ENCODE measurements at regions not wholly inside any gene's neighbourhood (a gene's known extent, or its start where the extent isn't known, plus 50 kb on each side); places are given as distances from the start of the nearest gene placed in this dataset.

DNA sequence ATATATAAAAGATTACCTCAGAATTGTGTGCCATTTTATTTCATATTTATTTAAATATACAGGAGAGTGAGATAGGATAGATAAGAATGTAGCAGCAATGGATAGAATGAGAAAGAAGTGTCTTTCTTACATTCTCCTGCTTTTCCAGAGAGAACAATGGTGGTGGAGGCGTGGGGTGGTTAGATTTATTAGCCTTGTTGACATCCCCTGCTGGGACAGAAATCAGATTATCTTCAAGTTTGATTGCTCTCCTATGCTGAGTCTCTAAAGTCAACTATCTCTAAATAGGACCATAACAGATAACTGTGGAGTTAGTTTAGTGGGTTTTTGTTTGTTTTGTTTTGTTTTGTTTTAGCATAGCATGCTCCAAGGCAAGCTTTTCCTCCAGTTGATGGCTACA is 397.6 kb downstream of the LRFN5 start:
- H3K27ac Mint-ChIP-seq: no peak overlapping the region
- no peaks in the 10 kb centered on the region for H3K27me3 Mint-ChIP-seq
- no peaks in the 10 kb centered on the region for H3K9me3 Mint-ChIP-seq
- no peak overlapping the region for H3K4me3 Mint-ChIP-seq
- H3K4me1 Mint-ChIP-seq: no peaks in the 10 kb centered on the region
- H3K36me3 Mint-ChIP-seq: no peaks in the 10 kb centered on the region
- ATAC-seq: no peak

GRCh38 chr14:42002141-42002540 is 395.5 kb downstream of the LRFN5 start:
- H3K4me3 Mint-ChIP-seq: no peak overlapping the region
- H3K4me1 Mint-ChIP-seq: no peaks in the 10 kb centered on the region
- no peak for ATAC-seq
- no peaks in the 10 kb centered on the region for H3K9me3 Mint-ChIP-seq
- H3K27ac Mint-ChIP-seq: no peak overlapping the region
- H3K36me3 Mint-ChIP-seq: no peaks in the 10 kb centered on the region
- H3K27me3 Mint-ChIP-seq: no peaks in the 10 kb centered on the region

- Mint-ChIP-seq H3K36me3 (no peaks in the 10 kb centered on the region), H3K27ac (no peak overlapping the region), H3K9me3 (no peaks in the 10 kb centered on the region), H3K4me1 (no peaks in the 10 kb centered on the region), H3K4me3 (no peak overlapping the region), H3K27me3 (no peaks in the 10 kb centered on the region)
- ATAC-seq: no peak
Measured at GRCh38 chr14:42001431-42001830, 394.8 kb downstream of the LRFN5 start.

- no peaks in the 10 kb centered on the region for H3K27me3 Mint-ChIP-seq
- H3K36me3 Mint-ChIP-seq: no peaks in the 10 kb centered on the region
- ATAC-seq: no peak
- H3K4me3 Mint-ChIP-seq: no peak overlapping the region
- H3K27ac Mint-ChIP-seq: no peak overlapping the region
- H3K4me1 Mint-ChIP-seq: no peaks in the 10 kb centered on the region
- no peaks in the 10 kb centered on the region for H3K9me3 Mint-ChIP-seq
Measured at GRCh38 chr14:42000450-42000849, 393.8 kb downstream of the LRFN5 start.

DNA sequence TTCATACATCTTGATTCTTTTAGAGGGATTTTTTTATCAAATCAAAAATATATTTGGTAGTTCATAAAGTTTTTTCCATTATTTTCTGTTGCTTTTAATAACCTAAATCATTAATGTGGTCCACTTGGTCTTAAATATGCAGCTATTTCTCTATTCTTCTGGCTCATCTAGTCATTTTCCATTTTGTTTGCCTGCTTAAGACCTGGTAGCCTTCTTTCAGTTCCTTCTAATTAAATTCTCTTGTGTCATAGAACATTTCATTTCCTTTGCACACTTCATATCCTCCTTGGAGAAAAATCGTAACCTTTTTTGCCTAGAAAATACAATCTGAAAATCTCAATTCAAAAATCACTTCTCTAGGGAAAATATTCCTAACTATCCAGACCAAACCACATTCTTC is 387.0 kb downstream of the LRFN5 start:
- Mint-ChIP-seq H3K9me3 (peaks cover 6% of the 10 kb centered on the region), H3K4me1 (no peaks in the 10 kb centered on the region), H3K36me3 (no peaks in the 10 kb centered on the region), H3K27ac (no peak overlapping the region), H3K4me3 (no peak overlapping the region), H3K27me3 (no peaks in the 10 kb centered on the region)
- no peak for ATAC-seq

GRCh38 chr14:41986700-41987099 is 380.0 kb downstream of the LRFN5 start:
- H3K27ac Mint-ChIP-seq: peak overlapping the region; percentile 64
- peaks cover 11% of the 10 kb centered on the region for H3K4me1 Mint-ChIP-seq
- no peaks in the 10 kb centered on the region for H3K27me3 Mint-ChIP-seq
- peaks cover 6% of the 10 kb centered on the region for H3K9me3 Mint-ChIP-seq
- ATAC-seq: peak; percentile 35
- no peaks in the 10 kb centered on the region for H3K36me3 Mint-ChIP-seq
- H3K4me3 Mint-ChIP-seq: no peak overlapping the region

- H3K36me3 Mint-ChIP-seq: no peaks in the 10 kb centered on the region
- H3K9me3 Mint-ChIP-seq: peaks cover 7% of the 10 kb centered on the region
- H3K4me1 Mint-ChIP-seq: peaks cover 11% of the 10 kb centered on the region
- H3K27ac Mint-ChIP-seq: peak overlapping the region; percentile 64
- H3K4me3 Mint-ChIP-seq: no peak overlapping the region
- peak; percentile 63 for ATAC-seq
- H3K27me3 Mint-ChIP-seq: no peaks in the 10 kb centered on the region
Measured at GRCh38 chr14:41986083-41986645, 379.5 kb downstream of the LRFN5 start.

DNA sequence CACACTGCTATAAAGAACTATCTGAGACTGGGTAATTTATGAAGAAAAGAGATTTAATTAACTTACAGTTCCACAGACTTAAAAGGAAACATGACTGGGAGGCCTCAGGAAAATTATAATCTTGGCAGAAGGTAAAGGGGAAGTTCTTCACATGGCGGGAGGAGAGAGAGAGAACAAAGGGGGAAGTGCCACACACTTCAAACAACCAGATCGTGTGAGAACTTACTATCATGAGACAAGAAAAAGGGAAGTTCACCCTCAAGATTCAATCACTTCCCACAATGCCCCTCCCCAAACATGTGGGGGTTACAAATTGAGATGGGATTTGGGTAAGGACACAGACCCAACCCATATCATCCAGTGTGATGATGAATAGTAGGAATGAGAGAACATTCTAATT is 366.5 kb downstream of the LRFN5 start:
- Mint-ChIP-seq H3K27me3 (no peaks in the 10 kb centered on the region), H3K4me3 (no peak overlapping the region), H3K4me1 (no peaks in the 10 kb centered on the region), H3K36me3 (no peaks in the 10 kb centered on the region), H3K27ac (no peak overlapping the region), H3K9me3 (peaks cover 13% of the 10 kb centered on the region)
- no peak for ATAC-seq

- H3K4me1 Mint-ChIP-seq: no peaks in the 10 kb centered on the region
- H3K27me3 Mint-ChIP-seq: no peaks in the 10 kb centered on the region
- ATAC-seq: no peak
- no peak overlapping the region for H3K4me3 Mint-ChIP-seq
- H3K27ac Mint-ChIP-seq: no peak overlapping the region
- peaks cover 13% of the 10 kb centered on the region for H3K9me3 Mint-ChIP-seq
- H3K36me3 Mint-ChIP-seq: no peaks in the 10 kb centered on the region
Measured at GRCh38 chr14:41972531-41972930, 365.9 kb downstream of the LRFN5 start.

DNA sequence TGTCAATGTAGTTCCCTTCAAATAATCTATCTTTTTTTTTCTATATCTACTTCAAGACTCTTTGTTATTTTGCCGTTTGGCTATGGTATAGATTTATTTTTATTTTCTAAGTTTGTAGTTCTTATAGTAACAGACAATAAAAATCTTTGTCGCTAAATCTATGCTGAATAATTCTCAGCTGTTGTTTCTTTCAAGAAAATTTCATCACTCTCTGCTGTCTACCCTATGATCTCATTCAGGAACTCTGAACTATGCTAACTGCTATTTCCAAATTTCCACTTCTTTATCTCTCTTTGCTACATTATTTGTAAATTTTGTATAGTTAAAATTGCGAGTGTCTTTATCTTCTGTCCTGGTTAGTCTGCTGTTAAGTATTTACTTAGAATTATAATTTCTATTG is 353.6 kb downstream of the LRFN5 start:
- H3K27me3 Mint-ChIP-seq: no peaks in the 10 kb centered on the region
- ATAC-seq: no peak
- no peak overlapping the region for H3K4me3 Mint-ChIP-seq
- peaks cover 5% of the 10 kb centered on the region for H3K9me3 Mint-ChIP-seq
- H3K27ac Mint-ChIP-seq: no peak overlapping the region
- no peaks in the 10 kb centered on the region for H3K4me1 Mint-ChIP-seq
- no peaks in the 10 kb centered on the region for H3K36me3 Mint-ChIP-seq

DNA sequence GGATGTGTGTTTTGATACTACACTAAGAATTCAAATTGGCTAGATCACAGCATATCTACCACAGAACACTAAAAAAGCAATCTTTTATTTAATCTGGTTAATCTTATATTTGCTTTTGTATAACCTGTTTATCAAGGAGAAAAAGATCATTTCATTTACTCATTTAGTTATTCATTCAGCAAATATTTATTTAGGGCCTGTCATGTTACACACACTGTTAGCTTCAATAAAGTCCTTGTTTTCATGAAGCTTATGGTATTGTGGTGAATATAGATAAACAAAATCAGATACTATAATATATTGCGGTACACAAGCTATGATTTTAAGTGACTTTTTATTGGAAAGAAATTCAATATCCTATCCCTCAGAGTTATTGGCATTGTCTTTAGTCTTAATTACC is 350.8 kb downstream of the LRFN5 start:
- H3K36me3 Mint-ChIP-seq: no peaks in the 10 kb centered on the region
- no peaks in the 10 kb centered on the region for H3K27me3 Mint-ChIP-seq
- H3K27ac Mint-ChIP-seq: no peak overlapping the region
- H3K9me3 Mint-ChIP-seq: no peaks in the 10 kb centered on the region
- no peak for ATAC-seq
- no peaks in the 10 kb centered on the region for H3K4me1 Mint-ChIP-seq
- H3K4me3 Mint-ChIP-seq: no peak overlapping the region
